ENCODE measurements at regions not wholly inside any gene's neighbourhood (a gene's known extent, or its start where the extent isn't known, plus 50 kb on each side); places are given as distances from the start of the nearest gene placed in this dataset.

- TF ChIP-seq CTCF (IDR thresholded peaks at IDR 0.05) = no peak
- no peak for TF ChIP-seq CDX4 (CRISPR knock-in tag; IDR thresholded peaks at IDR 0.05; ENCODE audit: borderline replicate concordance)
- no peak for TF ChIP-seq USF2 (CRISPR knock-in tag; IDR thresholded peaks at IDR 0.05)
- TF ChIP-seq NFE2L1 (CRISPR knock-in tag; IDR thresholded peaks at IDR 0.05) = no peak
- TF ChIP-seq E2F1 (CRISPR knock-in tag; IDR thresholded peaks at IDR 0.05) = no peak
- no peak for TF ChIP-seq ZBTB21 (CRISPR knock-in tag; IDR thresholded peaks at IDR 0.05; ENCODE audit: borderline replicate concordance)
- no peak for TF ChIP-seq IRF1 (CRISPR knock-in tag; IDR thresholded peaks at IDR 0.05)
- no peak for TF ChIP-seq SOX15 (CRISPR knock-in tag; IDR thresholded peaks at IDR 0.05)
- no peak for TF ChIP-seq CREB1 (CRISPR knock-in tag; IDR thresholded peaks at IDR 0.05)
- TF ChIP-seq JUN (CRISPR knock-in tag; IDR thresholded peaks at IDR 0.05) = no peak
These were observed 241.4 kb downstream of the PMP22 start for GRCh38 chr17:15023589-15024336.

Data from WTC11 (cell line).